ENCODE measurements at regions not wholly inside any gene's neighbourhood (a gene's known extent, or its start where the extent isn't known, plus 50 kb on each side); places are given as distances from the start of the nearest gene placed in this dataset.

DNA sequence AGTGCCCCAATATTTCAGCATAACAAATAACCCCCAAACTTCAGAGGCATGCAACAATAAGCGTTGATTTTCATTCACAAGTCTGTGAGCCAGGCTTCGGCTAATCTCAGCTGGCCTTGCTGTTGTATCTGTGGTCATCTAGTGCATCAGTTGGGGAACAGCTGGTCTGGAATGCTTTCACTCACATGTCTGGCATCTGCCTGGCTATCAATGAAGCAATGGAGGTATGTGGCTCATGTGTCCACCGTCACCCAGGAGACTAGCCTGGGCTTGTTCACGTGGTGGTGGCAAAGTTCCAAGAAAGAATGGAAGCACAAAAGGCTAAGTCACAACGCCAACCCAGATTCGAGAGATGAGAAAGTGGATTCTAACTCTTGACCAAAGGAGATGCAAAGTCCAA lies 304.8 kb upstream of the ISX start:
- H3K4me3 ChIP-seq (replicated peaks; ENCODE audit: low read depth, low read length): no peak overlapping the region
- TF ChIP-seq, protein P1, sequence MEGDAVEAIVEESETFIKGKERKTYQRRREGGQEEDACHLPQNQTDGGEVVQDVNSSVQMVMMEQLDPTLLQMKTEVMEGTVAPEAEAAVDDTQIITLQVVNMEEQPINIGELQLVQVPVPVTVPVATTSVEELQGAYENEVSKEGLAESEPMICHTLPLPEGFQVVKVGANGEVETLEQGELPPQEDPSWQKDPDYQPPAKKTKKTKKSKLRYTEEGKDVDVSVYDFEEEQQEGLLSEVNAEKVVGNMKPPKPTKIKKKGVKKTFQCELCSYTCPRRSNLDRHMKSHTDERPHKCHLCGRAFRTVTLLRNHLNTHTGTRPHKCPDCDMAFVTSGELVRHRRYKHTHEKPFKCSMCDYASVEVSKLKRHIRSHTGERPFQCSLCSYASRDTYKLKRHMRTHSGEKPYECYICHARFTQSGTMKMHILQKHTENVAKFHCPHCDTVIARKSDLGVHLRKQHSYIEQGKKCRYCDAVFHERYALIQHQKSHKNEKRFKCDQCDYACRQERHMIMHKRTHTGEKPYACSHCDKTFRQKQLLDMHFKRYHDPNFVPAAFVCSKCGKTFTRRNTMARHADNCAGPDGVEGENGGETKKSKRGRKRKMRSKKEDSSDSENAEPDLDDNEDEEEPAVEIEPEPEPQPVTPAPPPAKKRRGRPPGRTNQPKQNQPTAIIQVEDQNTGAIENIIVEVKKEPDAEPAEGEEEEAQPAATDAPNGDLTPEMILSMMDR (IDR thresholded peaks at IDR 0.05; ENCODE audit: low read depth, low read length, missing control alignments): no peak
- DNase-seq (ENCODE audit: extremely low read depth, low read depth): no peak

DNA sequence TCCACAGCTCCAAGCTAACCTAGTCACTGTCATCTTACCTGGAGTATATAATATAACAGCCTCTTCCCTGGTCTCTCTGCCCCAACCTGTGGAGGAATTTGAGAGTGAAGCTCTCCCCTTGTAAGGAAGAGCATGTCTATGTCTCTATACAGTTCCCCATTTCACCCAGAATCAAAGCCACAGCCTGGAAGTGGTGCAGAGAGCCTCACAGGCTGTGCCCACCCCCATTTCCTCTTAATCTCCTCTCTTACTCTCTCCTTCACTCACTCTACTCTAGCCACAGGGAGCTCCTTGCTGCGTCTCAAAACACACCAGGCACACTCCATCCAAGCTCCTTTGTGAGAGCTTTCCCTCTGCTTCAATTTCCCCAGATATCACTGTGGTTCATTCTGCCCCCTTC lies 302.5 kb upstream of the ISX start:
- TF ChIP-seq, protein P1 (IDR thresholded peaks at IDR 0.05; ENCODE audit: low read depth, low read length, missing control alignments): no peak
- no peak overlapping the region for H3K4me3 ChIP-seq (replicated peaks; ENCODE audit: low read depth, low read length)
- DNase-seq (ENCODE audit: extremely low read depth, low read depth): no peak

DNA sequence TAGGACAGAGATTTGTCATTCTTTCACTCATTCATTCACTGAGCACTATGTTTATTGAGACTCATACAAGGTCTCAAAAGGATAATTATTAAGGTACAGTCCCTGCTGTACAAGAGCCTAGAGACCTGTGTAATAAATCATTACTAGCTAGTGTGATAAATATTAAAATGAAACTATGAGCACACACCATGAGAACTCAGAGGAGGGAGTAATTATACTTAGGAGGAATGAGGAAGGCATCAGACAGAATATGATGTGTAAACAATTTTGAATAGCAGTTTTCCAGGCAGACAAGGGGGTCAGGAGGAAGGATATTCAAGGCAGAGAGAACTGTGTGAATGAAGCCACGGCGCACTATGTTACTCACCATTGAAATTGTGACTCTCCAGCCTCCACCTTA lies 300.8 kb upstream of the ISX start:
- TF ChIP-seq, protein P1 (IDR thresholded peaks at IDR 0.05; ENCODE audit: low read depth, low read length, missing control alignments): no peak
- no peak for DNase-seq (ENCODE audit: extremely low read depth, low read depth)

DNA sequence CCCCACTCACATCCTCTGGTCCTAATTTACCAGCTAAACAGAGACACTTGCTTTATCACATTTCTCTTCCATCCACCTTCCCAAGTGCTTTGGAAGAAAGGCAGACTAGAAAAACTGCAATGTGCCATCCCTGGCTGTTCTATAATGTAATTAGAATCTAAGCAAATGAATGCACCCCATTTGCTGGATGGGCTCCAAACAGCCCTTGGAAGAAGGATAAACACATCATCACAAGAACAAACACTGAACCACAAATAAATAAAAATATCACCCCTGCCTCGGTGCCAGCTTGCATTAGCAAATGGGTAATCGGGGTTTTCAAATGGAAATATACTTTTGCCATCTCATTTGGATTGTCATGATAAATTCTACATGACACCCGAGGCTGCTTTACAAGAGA lies 296.6 kb upstream of the ISX start:
- TF ChIP-seq, protein P1 (IDR thresholded peaks at IDR 0.05; ENCODE audit: low read depth, low read length, missing control alignments): no peak
- no peak for DNase-seq (ENCODE audit: extremely low read depth, low read depth)
- H3K4me3 ChIP-seq (replicated peaks; ENCODE audit: low read depth, low read length): no peak overlapping the region

More for the DNA sequence above, 300.8 kb upstream of the ISX start:
- no peak overlapping the region for H3K4me3 ChIP-seq (replicated peaks; ENCODE audit: low read depth, low read length)

DNA sequence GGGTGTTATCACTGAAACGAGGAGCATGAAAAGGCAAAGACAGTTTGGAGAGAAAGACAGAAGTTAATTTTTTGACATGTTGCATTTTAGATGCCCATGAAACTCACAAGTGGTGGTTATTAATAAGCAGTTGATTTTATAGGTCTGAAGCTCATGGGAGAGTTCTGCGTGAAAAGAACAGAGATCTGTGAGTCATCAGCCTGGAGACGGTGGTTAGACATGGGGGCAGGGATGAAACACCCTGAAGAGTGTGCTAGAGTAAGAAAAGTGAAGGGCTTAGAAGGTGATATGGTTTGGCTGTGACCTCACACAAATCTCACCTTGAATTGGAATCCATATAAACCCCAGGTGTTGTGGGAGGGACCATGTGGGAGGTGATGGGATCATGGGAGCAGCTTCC lies 289.1 kb upstream of the ISX start:
- DNase-seq (ENCODE audit: extremely low read depth, low read depth): no peak
- TF ChIP-seq, protein P1 (IDR thresholded peaks at IDR 0.05; ENCODE audit: low read depth, low read length, missing control alignments): no peak
- H3K4me3 ChIP-seq (replicated peaks; ENCODE audit: low read depth, low read length): no peak overlapping the region

DNA sequence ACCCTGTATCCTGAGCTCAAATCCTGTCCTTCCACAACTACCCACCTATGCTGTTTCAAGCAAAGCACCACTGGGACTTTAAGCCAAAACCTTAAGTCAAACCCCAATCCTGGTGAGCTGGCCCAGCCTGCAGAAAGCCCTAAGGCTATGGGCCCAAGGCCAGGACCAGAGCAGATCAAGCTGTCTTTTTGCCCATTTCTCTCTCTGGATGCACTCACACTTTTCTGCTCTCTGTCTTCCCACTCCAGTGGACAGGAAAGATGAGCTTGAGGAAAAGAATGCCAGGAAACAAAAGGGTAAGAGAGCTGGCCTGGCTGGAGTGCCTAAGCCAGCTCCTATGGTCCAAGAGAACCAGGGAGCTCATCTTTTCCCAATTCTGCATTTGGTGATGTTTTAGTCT lies 284.3 kb upstream of the ISX start:
- no peak for DNase-seq (ENCODE audit: extremely low read depth, low read depth)
- H3K4me3 ChIP-seq (replicated peaks; ENCODE audit: low read depth, low read length): no peak overlapping the region
- TF ChIP-seq, protein P1 (IDR thresholded peaks at IDR 0.05; ENCODE audit: low read depth, low read length, missing control alignments): no peak

DNA sequence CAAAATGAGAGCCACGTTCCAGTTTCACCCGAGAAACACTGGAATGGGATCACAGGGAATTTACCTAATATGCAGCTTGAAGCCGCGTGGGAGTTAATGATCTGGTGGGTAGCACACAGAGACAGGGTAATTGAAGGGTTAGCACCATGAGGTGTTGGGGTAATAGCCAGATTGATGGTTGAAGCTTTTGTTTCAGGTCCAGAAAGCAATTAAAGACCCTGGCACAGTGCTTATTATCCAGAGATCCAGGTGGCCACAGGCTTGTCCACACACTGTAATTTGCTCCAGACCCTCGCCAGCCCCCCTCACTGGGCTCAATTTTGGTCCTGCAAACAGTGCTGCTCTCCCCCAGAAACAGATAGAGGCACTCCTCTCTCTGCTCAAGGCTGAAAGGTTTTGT lies 282.5 kb upstream of the ISX start:
- no peak overlapping the region for H3K4me3 ChIP-seq (replicated peaks; ENCODE audit: low read depth, low read length)
- DNase-seq (ENCODE audit: extremely low read depth, low read depth): no peak
- TF ChIP-seq, protein P1 (IDR thresholded peaks at IDR 0.05; ENCODE audit: low read depth, low read length, missing control alignments): no peak

Measured in HFF-Myc (cell line).